A673 (cell line): ENCODE measurements at regions not wholly inside any gene's neighbourhood (a gene's known extent, or its start where the extent isn't known, plus 50 kb on each side); places are given as distances from the start of the nearest gene placed in this dataset.

Experiments
- BruUV-seq: library from RNA; stranded (reverse); fragments of 400-500 nt; replicated peaks from 2 replicates; lab custom pipeline; 2021; lab: Mats Ljungman, UMichigan
- CTCF ChIA-PET: fragments of 300-600 bp; sonication (Branson Sonifier 250); formaldehyde crosslinking; loops from one replicate; lab custom pipeline; 2022; ENCODE audit warnings: antibody characterized with exemption; lab: Charles Lee
- POLR2A ChIA-PET: fragments of 300-600 bp; sonication (Branson Sonifier 250); formaldehyde crosslinking; loops from one replicate; lab custom pipeline; 2022; ENCODE audit warnings: antibody characterized with exemption; ENCODE audit not compliant: low non-redundant PET; lab: Charles Lee
- DNase-seq: peaks from one replicate; pipeline ENCODE4 v3.0.0-alpha.2; 2015; ENCODE audit warnings: low spot score
- H3K27ac ChIP-seq: fragments of 200-600 bp; sonication (generic); 2 replicates; pipeline ENCODE4 v1.5.1; 2016; ENCODE audit warnings: mixed run types, low read depth, mild to moderate bottlenecking, mixed read lengths, antibody characterized with exemption, low read length; ENCODE audit not compliant: poor library complexity, severe bottlenecking
- H3K27me3 ChIP-seq: fragments of 200-600 bp; sonication (generic); replicated peaks from 2 replicates; pipeline ENCODE4 v1.6.1; 2017; ENCODE audit warnings: mixed run types, low read depth, mild to moderate bottlenecking, mixed read lengths, antibody characterized with exemption, low read length; ENCODE audit not compliant: insufficient read depth, poor library complexity
- H3K36me3 ChIP-seq: fragments of 200-600 bp; sonication (generic); 2 replicates; pipeline ENCODE4 v1.6.1; 2016; ENCODE audit warnings: mixed run types, mild to moderate bottlenecking, mixed read lengths, antibody characterized with exemption, low read length; ENCODE audit not compliant: insufficient read depth, poor library complexity, severe bottlenecking
- H3K4me1 ChIP-seq: fragments of 200-600 bp; sonication (generic); 2 replicates; pipeline ENCODE4 v1.6.1; 2017; ENCODE audit warnings: mixed run types, mild to moderate bottlenecking, mixed read lengths, antibody characterized with exemption, low read length; ENCODE audit not compliant: insufficient read depth, poor library complexity, severe bottlenecking
- H3K4me3 ChIP-seq: fragments of 200-600 bp; sonication (generic); 2 replicates; pipeline ENCODE4 v1.5.1; 2016; ENCODE audit warnings: low read depth, mixed run types, mild to moderate bottlenecking, mixed read lengths, low read length; ENCODE audit not compliant: poor library complexity, severe bottlenecking
- H3K9me3 ChIP-seq: fragments of 200-600 bp; sonication (generic); 2 replicates; pipeline ENCODE4 v1.6.1; 2016; ENCODE audit warnings: mixed run types, low read depth, mild to moderate bottlenecking, mixed read lengths, antibody characterized with exemption, low read length; ENCODE audit not compliant: poor library complexity, severe bottlenecking
- CTCF ChIP-seq: fragments of 300-800, 200-600 bp; sonication (generic); conservative IDR thresholded peaks from 2 replicates; pipeline ENCODE4 v1.5.1; 2017; ENCODE audit warnings: low read depth, mild to moderate bottlenecking, antibody characterized with exemption, low read length, moderate library complexity, mixed read lengths
- EZH2 ChIP-seq: fragments of 200-600 bp; sonication (generic); IDR thresholded peaks from 2 replicates; pipeline ENCODE4 v1.6.1; 2017; ENCODE audit warnings: borderline replicate concordance, low read depth, mild to moderate bottlenecking, mixed read lengths, antibody characterized with exemption, low read length; ENCODE audit not compliant: poor library complexity, severe bottlenecking
- intact Hi-C: fragments of 100-400 bp; cut with micrococcal nuclease; formaldehyde crosslinking; loops from one replicate; pipeline ENCODE4 v1.10.0; 2022; ENCODE audit not compliant: unreplicated experiment

GRCh38 chr20:40319056-40319455 lies 370.0 kb downstream of the MAFB start:
- no peaks in the 10 kb centered on the region for H3K27me3 ChIP-seq
- no peak overlapping the region for H3K27ac ChIP-seq
- no peaks in the 10 kb centered on the region for H3K36me3 ChIP-seq
- intact Hi-C loops, result no loop called here
- no peak overlapping the region for H3K4me3 ChIP-seq
- ChIA-PET POLR2A (no interaction called here), CTCF (no interaction called here)
- H3K4me1 ChIP-seq, result peaks cover 29% of the 10 kb centered on the region
- no peaks in the 10 kb centered on the region for H3K9me3 ChIP-seq
- TF ChIP-seq EZH2 (no peak), CTCF (no peak)
- DNase-seq, result no peak
- BruUV-seq, result no TSS peak

- no peak for TF ChIP-seq CTCF
- no peak for TF ChIP-seq EZH2
- Histone ChIP-seq H3K36me3 (no peaks in the 10 kb centered on the region), H3K27me3 (no peaks in the 10 kb centered on the region), H3K9me3 (no peaks in the 10 kb centered on the region), H3K4me1 (peaks cover 13% of the 10 kb centered on the region), H3K4me3 (no peak overlapping the region), H3K27ac (no peak overlapping the region)
- BruUV-seq, result no TSS peak
- ChIA-PET POLR2A (no interaction called here), CTCF (no interaction called here)
- intact Hi-C loops, result no loop called here
- DNase-seq, result no peak
Measured at GRCh38 chr20:40317156-40317790, 371.8 kb downstream of the MAFB start.

DNA sequence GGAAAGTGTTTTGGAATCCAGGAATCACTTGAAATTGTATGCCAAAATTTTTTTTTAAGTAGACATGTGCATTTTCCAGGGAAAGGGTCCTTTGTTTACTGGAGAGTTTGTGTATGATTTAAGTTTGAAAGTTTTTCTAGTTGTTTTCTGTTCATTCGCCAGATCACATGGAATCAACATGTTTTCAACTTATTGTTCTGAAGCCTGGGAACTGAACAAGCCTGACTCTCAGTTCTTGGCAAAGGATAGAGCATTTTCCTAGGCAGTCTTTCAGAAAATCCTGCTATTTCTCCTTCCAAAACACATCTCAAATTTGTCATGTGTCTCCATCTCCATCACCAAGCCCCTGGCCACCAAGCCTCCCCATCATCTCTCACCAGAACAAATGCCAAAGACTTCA lies 374.8 kb downstream of the MAFB start:
- Histone ChIP-seq H3K4me1 (peaks cover 10% of the 10 kb centered on the region), H3K36me3 (no peaks in the 10 kb centered on the region), H3K27ac (no peak overlapping the region), H3K4me3 (no peak overlapping the region), H3K27me3 (no peaks in the 10 kb centered on the region), H3K9me3 (no peaks in the 10 kb centered on the region)
- DNase-seq, result no peak
- POLR2A ChIA-PET, result no interaction called here
- no TSS peak for BruUV-seq
- CTCF ChIA-PET, result no interaction called here
- TF ChIP-seq CTCF (no peak), EZH2 (no peak)
- intact Hi-C loops, result no loop called here
